OCI-LY3 (cell line): ENCODE measurements at regions not wholly inside any gene's neighbourhood (a gene's known extent, or its start where the extent isn't known, plus 50 kb on each side); places are given as distances from the start of the nearest gene placed in this dataset.

Source experiments
- CTCF ChIP-seq: fragments of 200-600, 300-600 bp; sonication (generic); IDR thresholded peaks from 2 replicates; pipeline ENCODE4 v1.5.1; 2014; ENCODE audit warnings: antibody characterized with exemption, low read length, low read depth
- EZH2phosphoT487 ChIP-seq: fragments of 200-600 bp; shearing (Covaris generic); IDR thresholded peaks from 2 replicates; pipeline ENCODE4 v1.6.1; 2018; ENCODE audit warnings: antibody characterized with exemption, mixed run types, low read depth

GRCh38 chr10:93248583-93249227 lies 175.0 kb downstream of the CYP26A1 start:
- TF ChIP-seq CTCF (no peak), EZH2phosphoT487 (no peak)
